NCI-H2029 treated with DMSO at 0.1 percent for 48 hours (cell line): ENCODE measurements at regions not wholly inside any gene's neighbourhood (a gene's known extent, or its start where the extent isn't known, plus 50 kb on each side); places are given as distances from the start of the nearest gene placed in this dataset.
A peak's percentile ranks its signal among the peaks of the same experiment; 100 is the strongest.

Experiments used
- DNase-seq: peaks from one replicate; lab custom pipeline; 2025; lab: John Stamatoyannopoulos, UW

DNA sequence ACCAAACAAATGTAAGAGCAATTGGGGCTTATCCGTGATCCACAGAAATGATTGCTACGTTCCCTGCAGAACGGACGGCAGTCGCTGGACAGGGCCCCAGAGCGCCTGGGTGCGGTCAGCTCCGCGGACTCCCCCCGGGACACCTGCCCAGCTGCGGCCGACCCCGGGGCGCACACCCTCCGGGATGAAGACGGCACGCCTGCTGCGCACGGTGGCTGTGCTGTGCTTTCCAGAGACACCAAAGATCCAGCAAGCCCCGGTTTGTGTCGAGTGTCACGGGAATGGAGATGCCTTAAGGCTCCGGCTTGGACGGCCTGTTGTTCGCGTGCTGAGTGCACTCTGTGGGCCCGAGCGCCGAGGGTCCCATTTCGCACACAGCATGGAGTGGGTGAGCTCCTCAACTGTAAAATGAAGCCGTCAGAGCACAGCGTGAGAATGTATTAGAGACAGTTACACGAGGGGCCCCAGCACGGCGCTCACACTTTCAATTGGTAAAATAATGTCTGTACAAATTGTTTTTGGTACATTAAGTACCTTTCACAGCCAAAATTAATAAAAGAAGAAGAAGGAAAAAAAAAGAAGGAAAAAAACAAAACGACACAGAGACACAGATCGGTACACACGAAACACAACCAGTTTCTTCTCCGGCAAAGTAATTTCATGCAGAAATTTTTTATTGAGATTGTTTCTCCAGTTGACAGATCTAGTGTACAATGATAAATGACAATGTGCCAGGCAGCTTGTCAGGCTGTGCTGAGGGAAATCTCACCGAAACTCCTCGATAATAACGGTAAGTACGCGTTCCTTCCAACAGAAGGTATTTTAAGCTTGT is 615.8 kb upstream of the SALL3 start:
- no peak for DNase-seq

GRCh38 chr18:78364388-78364960 is 615.1 kb upstream of the SALL3 start:
- DNase-seq: no peak

DNA sequence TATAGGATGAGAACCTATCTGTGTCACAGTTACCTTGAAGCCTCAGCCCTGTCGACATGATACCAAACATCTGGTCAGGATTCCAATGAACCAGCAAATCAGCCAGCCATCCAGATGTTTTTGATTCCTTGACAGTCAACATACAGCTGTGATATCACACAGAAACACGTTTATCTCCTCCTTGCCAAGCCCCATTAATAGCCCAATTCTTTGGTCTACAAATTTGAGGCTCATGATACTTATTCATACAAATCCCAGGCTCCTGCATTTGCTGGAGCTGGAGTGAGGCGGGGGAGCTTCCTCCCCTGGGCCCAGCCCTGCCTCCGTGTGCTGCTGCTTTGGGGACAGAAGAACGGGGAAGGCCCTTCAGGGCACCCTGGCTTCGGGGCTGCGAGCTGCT is 611.6 kb upstream of the SALL3 start:
- DNase-seq: no peak

GRCh38 chr18:78368726-78369125 is 610.9 kb upstream of the SALL3 start:
- no peak for DNase-seq

DNA sequence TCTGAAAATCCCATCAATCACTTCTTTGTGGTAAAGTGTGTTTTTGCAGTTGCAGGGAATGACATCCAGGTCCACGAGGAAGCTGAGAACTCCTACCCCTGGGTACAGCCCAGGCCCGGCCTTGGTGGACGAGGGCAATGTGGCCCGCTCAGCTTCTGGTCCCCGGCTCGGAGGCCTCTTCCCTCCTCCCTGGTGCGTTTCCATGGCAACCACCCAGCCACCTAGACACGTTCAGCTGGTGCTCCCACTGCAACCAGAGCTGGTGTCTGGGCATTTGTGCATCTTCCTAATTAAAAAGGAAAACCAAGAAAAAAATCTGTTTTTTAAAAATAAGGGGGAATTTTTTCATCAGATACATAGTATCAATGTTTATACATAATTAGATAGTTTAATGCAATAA is 603.6 kb upstream of the SALL3 start:
- DNase-seq: no peak

GRCh38 chr18:78378403-78378802 is 601.2 kb upstream of the SALL3 start:
- no peak for DNase-seq

GRCh38 chr18:78378983-78379382 is 600.6 kb upstream of the SALL3 start:
- no peak for DNase-seq

- no peak for DNase-seq
Observed at GRCh38 chr18:78390348-78390951, 589.2 kb upstream of the SALL3 start.

DNA sequence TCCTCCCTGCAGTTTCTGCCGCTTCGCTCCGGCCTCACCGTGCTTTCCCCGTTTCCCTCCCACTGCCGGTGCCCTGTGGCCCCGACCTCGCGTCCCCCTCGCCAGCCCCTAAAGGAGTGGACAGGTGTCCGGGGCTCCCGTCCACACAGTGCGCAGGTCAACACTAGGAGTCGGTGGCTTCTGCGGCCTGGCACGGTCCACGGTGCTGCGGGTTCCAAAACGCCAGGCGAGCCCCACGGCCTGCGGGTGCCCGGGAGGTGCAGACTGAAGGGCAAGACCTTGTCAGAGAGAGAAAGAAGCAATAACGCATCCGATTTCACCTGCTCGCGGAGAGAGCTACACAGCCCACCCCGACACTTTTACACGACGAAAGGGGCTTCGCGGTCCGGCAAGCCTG is 588.7 kb upstream of the SALL3 start:
- no peak for DNase-seq

DNA sequence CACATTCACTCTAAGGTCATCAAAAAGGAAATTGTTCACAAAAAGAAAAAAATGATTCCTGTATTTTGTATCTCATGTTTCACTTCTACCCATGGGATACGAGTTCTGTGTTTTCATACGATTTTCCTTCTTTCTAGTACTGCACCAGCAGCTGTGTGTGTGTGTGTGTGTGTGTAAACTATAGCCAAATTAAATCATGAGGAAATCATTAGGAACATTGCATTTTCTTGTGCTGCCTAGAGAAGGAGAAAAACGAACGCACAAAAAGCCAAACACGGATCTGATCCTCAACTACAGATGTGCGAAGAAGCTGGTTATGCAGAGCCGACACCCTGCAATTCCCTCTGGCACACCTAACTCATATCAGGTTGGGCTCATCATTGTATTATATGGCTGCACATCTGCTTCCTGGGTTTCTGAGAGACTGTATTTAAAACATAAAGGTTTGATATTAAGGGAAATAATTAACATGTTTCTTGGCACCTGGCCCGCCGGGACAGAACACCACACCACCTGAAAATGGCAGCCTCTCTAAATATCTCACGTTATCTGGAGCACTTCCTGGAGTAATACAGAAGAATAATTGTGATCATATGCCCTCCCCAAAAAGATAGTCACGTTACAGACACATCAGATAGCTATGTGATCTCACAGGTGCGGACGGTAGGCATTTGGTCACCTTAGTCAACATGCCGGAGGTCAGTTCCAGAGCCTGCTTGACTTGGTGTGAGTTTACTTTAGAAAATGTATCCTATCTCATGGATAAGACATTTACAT is 586.3 kb upstream of the SALL3 start:
- no peak for DNase-seq

- DNase-seq: no peak
Observed at GRCh38 chr18:78396077-78396476, 583.5 kb upstream of the SALL3 start.

DNA sequence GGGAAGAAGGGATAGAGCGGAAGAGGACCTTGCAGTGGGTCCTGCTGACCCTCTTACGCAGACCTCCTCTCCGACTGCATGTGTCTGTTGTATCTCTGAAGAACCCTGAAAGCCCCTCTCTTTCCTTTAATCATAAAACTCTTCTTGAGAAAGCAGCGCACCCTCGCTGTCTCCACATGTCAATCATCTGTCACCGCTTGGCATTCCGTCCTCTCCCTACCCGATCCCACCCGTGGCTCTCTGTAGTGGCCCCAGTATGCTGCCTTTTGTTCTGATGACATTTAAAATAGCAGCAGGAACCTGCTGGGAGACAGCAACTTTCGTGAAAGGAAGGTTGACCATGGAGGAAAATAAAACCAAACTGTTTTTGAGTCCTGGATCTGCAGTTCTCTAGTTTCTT is 582.9 kb upstream of the SALL3 start:
- no peak for DNase-seq

DNA sequence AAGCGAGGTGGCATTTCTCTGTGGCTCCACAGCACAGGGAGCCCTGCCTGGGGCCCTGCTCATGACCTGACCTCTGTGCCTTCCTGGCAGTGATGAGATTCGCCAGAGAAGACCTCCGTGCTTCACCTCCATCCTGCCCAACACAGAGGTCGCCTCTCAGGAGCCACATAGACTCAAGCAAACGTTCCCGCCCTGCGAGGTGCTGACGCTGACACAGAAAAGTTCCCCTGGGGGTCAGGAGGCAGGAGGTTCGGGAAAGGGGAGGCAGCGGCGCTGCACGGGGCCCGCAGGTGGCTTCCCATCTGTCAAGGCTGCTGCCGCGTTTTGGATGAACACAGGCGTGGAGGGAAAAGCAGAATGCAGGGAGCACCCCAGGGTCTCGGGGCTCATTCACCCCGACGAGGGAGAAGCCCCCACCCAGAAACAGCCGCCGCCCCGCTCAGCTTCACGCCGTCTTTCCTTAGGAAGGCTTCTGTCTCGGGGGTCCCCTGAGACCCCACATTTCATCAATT is 579.6 kb upstream of the SALL3 start:
- DNase-seq: no peak

DNA sequence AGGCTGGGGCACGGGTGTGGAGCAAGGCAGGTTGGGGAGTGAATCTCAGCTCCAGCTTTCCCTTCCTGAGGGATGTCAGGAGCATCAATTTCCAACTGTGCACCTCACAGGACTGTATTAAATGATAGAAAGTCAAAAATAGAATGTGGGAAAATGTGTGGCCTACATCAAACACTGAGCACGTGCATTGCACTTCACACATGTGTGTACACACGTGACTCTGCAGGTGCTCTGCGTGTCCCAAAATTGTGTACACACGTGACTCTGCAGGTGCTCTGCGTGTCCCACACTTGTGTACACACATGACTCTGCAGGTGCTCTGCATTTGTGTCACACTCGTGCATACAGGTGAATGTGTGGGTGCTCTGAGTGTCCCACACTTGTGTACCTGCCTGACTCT is 577.2 kb upstream of the SALL3 start:
- no peak for DNase-seq

GRCh38 chr18:78402966-78403365 is 576.7 kb upstream of the SALL3 start:
- DNase-seq: no peak

DNA sequence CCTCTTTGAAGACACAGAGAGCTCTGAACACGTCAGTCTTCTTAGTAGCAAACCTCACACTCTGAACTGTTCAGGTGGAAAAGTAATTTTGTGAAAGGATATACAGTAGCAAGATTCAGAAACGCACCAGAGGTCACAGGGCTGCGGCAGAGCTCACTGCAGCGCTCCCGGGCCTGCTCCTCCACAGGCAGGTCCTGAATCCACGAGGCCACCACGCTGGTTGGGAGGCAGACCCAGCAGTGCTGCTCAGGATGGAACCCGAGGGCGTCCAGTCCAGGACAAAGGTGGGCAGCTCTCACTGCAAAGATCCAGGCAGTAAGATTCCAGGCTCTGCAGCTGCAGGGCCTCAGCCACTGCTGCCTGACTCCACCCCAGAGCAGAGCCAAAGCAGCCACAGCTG is 576.2 kb upstream of the SALL3 start:
- DNase-seq: no peak

DNA sequence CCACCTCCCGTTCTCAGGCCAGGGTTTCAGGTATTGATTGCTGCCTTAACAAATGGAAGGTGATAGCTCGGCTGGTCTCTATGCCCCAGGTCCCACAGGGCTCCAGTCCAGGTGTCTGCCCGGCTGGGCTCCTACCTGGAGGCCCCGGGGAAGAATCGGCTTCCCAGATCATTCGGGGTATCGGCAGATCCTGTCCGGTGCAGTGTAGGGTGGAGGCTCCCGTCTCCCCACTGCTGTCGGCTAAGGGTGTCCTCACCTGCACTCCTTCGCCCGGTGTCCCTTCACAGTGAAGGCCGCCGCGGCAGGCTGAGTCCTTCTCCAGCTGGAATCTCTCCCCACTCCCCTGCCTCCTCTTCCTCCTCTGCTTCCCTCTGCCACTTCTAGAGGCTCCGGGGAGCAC is 573.9 kb upstream of the SALL3 start:
- DNase-seq: no peak

- DNase-seq: peak; percentile 14
Observed at GRCh38 chr18:78406743-78407465, 572.7 kb upstream of the SALL3 start.

GRCh38 chr18:78407466-78407844 is 572.2 kb upstream of the SALL3 start:
- DNase-seq: peak; percentile 76

GRCh38 chr18:78408623-78409022 is 571.0 kb upstream of the SALL3 start:
- DNase-seq: no peak

DNA sequence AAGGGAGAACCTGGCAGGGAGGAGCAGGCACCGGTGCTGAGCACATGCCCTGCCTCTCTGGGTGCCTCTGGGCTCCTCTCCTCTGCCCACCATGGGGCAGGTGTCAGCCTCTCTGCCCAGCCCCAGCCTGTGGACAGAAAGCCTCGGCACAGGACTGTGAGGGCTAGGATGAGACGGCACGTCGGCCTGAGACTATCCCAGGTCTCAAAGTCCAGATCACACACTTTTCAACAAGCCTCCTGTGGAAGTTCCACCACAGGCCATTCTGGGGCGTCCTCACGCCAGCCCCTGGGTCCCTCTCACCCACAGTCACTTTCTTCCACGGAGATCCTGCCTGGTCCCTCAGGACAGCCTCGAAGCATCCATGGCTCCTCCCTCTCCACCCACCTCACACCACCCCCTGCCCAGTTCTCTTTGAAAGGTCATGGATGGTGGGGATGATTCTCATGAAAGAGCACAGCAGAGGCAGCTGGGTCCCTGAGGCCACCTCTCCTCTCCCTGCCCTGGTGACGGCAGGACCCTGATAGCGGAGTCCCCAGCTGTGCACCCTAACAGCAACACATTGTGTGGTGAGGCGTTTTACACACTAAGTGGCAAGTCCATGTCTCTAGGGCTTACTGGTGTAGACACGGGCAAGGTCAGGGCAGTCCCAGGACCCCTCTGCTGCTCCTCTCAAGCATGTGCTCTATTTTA is 569.4 kb upstream of the SALL3 start:
- DNase-seq: no peak
